ENCODE measurements at regions not wholly inside any gene's neighbourhood (a gene's known extent, or its start where the extent isn't known, plus 50 kb on each side); places are given as distances from the start of the nearest gene placed in this dataset.

- TF ChIP-seq CTCF (conservative IDR thresholded peaks at IDR 0.05; ENCODE audit: control insufficient read depth, insufficient read depth, low read depth, low read length) = no peak
- H3K4me3 ChIP-seq (ENCODE audit: control insufficient read depth, low read depth, low read length) = no peak overlapping the region
- no peak for DNase-seq (ENCODE audit: low read depth)
Measured at GRCh38 chr2:111712361-111712760, 171.6 kb downstream of the ANAPC1 start.

GRCh38 chr2:111712940-111713515 is 171.0 kb downstream of the ANAPC1 start:
- no peak for TF ChIP-seq CTCF (conservative IDR thresholded peaks at IDR 0.05; ENCODE audit: control insufficient read depth, insufficient read depth, low read depth, low read length)
- H3K4me3 ChIP-seq (ENCODE audit: control insufficient read depth, low read depth, low read length) = no peak overlapping the region
- no peak for DNase-seq (ENCODE audit: low read depth)

GRCh38 chr2:111715987-111716904 is 167.7 kb downstream of the ANAPC1 start:
- DNase-seq (ENCODE audit: low read depth) = no peak
- TF ChIP-seq CTCF (conservative IDR thresholded peaks at IDR 0.05; ENCODE audit: control insufficient read depth, insufficient read depth, low read depth, low read length) = no peak
- H3K4me3 ChIP-seq (ENCODE audit: control insufficient read depth, low read depth, low read length) = no peak overlapping the region

GRCh38 chr2:111716905-111717775 is 166.9 kb downstream of the ANAPC1 start:
- no peak for TF ChIP-seq CTCF (conservative IDR thresholded peaks at IDR 0.05; ENCODE audit: control insufficient read depth, insufficient read depth, low read depth, low read length)
- DNase-seq (ENCODE audit: low read depth) = no peak
- H3K4me3 ChIP-seq (ENCODE audit: control insufficient read depth, low read depth, low read length) = no peak overlapping the region

All from fibroblast of mammary gland (primary cell).